Mammary epithelial cell (primary cell): ENCODE measurements at regions not wholly inside any gene's neighbourhood (a gene's known extent, or its start where the extent isn't known, plus 50 kb on each side); places are given as distances from the start of the nearest gene placed in this dataset.

Source experiments
- CTCF ChIP-seq, 2 donors: IDR thresholded peaks in 1 of 2; conservative IDR thresholded peaks in 1 of 2; 2 replicates each; pipeline ENCODE4 v1.5.1; 2011 to 2012; ENCODE audit warnings: inconsistent platforms in 2 of 2, low read length in 2 of 2, mild to moderate bottlenecking in 2 of 2, control low read depth in 1 of 2, low read depth in 1 of 2; ENCODE audit not compliant: insufficient read depth in 1 of 2; ENCODE audit errors: extremely low read depth in 1 of 2
- EZH2 ChIP-seq: IDR thresholded peaks from 2 replicates; pipeline ENCODE4 v1.6.1; 2012; ENCODE audit warnings: low read length, inconsistent platforms, borderline replicate concordance

- TF ChIP-seq CTCF (conservative IDR thresholded peaks at IDR 0.05 in 1 of 2, IDR thresholded peaks at IDR 0.05 in 1 of 2; ENCODE audit: extremely low read depth in 1 of 2, insufficient read depth in 1 of 2, low read depth in 1 of 2, low read length in 2 of 2) (no peak), EZH2 (no peak)
Measured at GRCh38 chr15:36448418-36448817, 131.0 kb upstream of the CDIN1 start.
